Fibroblast of villous mesenchyme (primary cell): ENCODE measurements at regions not wholly inside any gene's neighbourhood (a gene's known extent, or its start where the extent isn't known, plus 50 kb on each side); places are given as distances from the start of the nearest gene placed in this dataset.

Source experiments
- DNase-seq: peaks from one replicate; pipeline ENCODE4 v3.0.0-alpha.2; 2010; ENCODE audit warnings: low read depth
- H3K4me3 ChIP-seq: 2 replicates; pipeline ENCODE4 v1.5.1; 2011; ENCODE audit warnings: low read depth, mild to moderate bottlenecking, low read length
- TF ChIP-seq, protein P1 (sequence below): IDR thresholded peaks from 2 replicates; pipeline ENCODE4 v1.5.1; 2012; ENCODE audit warnings: low read depth, mild to moderate bottlenecking, low read length; ENCODE audit not compliant: insufficient read depth

- DNase-seq = no peak
- no peak overlapping the region for H3K4me3 ChIP-seq
- TF ChIP-seq, protein P1, sequence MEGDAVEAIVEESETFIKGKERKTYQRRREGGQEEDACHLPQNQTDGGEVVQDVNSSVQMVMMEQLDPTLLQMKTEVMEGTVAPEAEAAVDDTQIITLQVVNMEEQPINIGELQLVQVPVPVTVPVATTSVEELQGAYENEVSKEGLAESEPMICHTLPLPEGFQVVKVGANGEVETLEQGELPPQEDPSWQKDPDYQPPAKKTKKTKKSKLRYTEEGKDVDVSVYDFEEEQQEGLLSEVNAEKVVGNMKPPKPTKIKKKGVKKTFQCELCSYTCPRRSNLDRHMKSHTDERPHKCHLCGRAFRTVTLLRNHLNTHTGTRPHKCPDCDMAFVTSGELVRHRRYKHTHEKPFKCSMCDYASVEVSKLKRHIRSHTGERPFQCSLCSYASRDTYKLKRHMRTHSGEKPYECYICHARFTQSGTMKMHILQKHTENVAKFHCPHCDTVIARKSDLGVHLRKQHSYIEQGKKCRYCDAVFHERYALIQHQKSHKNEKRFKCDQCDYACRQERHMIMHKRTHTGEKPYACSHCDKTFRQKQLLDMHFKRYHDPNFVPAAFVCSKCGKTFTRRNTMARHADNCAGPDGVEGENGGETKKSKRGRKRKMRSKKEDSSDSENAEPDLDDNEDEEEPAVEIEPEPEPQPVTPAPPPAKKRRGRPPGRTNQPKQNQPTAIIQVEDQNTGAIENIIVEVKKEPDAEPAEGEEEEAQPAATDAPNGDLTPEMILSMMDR = no peak
Measured at GRCh38 chr20:16978497-16978896, 230.3 kb downstream of the OTOR start.

GRCh38 chr20:16982091-16982726 is 234.1 kb downstream of the OTOR start:
- DNase-seq = no peak
- TF ChIP-seq, protein P1 = no peak
- no peak overlapping the region for H3K4me3 ChIP-seq

- no peak overlapping the region for H3K4me3 ChIP-seq
- TF ChIP-seq, protein P1 = no peak
- no peak for DNase-seq
Measured at GRCh38 chr20:16984481-16984880, 236.3 kb downstream of the OTOR start.

DNA sequence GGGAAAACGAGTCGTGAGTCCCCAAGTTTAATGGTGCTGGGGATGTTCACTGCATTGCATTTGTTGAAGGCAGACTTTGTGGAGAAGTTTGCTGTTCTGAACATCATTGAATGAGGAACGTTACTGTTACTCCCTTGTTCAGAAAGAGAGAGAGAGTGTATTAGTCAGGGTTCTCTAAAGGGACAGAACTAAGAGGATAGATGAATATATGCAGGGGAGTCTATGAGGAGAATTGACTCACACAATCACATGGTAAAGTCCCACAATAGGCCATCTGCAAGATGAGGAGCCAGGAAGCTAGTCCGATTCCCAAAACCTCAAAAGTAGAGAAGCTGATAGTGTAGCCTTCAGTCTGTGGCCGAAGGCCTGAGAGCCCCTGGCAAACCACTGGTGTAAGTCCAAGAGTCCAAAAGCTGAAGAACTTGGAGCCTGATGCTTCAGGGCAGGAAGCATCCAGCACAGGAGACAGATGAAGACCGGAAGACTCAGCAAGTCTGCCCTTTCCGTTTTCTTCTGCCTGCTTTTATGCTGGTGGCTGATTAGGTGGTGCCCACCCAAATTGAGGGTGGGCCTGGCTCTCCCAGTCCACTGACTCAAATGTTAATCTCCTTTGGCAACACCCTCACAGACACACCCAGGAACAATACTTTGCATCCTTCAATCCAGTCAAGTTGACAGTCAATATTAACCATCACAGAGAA is 223.5 kb upstream of the PCSK2 start:
- TF ChIP-seq, protein P1 = no peak

GRCh38 chr20:17010181-17010580 is 216.7 kb upstream of the PCSK2 start:
- TF ChIP-seq, protein P1 = no peak
- DNase-seq = no peak

More for the DNA sequence above, 223.5 kb upstream of the PCSK2 start:
- no peak for DNase-seq
- no peak overlapping the region for H3K4me3 ChIP-seq

DNA sequence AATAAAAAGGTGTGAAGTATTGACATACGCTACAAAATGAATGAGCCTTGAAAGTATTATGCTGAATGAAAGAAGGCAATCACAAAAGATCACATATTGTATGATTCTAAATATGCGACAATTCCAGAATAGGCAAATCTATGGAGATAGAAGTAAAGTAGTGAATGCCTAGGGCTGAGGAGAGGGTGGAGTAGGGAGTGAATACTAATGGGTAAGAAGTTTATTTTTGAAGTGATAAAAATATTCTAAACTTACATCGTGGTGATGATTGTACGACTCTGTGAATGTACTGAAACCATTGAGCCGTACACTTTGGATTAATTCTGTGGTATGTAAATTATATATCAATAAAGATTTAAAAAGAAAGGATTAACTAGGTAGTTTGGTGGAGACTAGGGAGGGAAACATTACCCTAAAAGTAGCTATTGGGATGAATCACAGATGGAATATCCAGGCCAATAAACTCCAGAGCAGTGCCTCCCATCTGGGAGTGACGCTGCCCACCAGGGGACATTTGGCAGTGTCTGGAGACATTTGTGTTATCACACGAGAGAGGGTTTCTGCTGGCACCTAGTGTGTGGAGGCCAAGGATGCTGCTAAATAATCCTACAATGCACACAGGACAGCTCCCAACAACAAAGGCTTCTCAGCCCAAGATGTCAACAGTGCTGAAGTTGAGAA is 214.2 kb upstream of the PCSK2 start:
- TF ChIP-seq, protein P1 = no peak
- no peak overlapping the region for H3K4me3 ChIP-seq
- no peak for DNase-seq

More at GRCh38 chr20:17010181-17010580, 216.7 kb upstream of the PCSK2 start:
- no peak overlapping the region for H3K4me3 ChIP-seq
